K562 (cell line): ENCODE measurements at regions not wholly inside any gene's neighbourhood (a gene's known extent, or its start where the extent isn't known, plus 50 kb on each side); places are given as distances from the start of the nearest gene placed in this dataset.

Experiments used
- ARID2 ChIP-seq: fragments of 450-650 bp; IDR thresholded peaks from 2 replicates; pipeline ENCODE4 v1.6.1; 2017; ENCODE audit warnings: antibody characterized with exemption, mild to moderate bottlenecking
- ETV6 ChIP-seq, 3 experiments: fragments of 150-350 bp in 1 of 3; sonication (generic) in 1 of 3; formaldehyde crosslinking in 1 of 3; IDR thresholded peaks; 2 replicates each; pipeline versions ENCODE4 v1.6.1 to v1.8.0; 2014 to 2022; ENCODE audit warnings: borderline replicate concordance in 2 of 3, low read depth in 2 of 3, antibody characterized with exemption in 1 of 3, low read length in 1 of 3, mild to moderate bottlenecking in 1 of 3, missing genetic modification reagents in 1 of 3
- EZH2 ChIP-seq: IDR thresholded peaks from 2 replicates; pipeline ENCODE4 v1.6.1; 2012; ENCODE audit warnings: low read depth, mild to moderate bottlenecking, inconsistent platforms, low read length, borderline replicate concordance
- HES1 ChIP-seq: fragments of 450-650 bp; IDR thresholded peaks from 2 replicates; pipeline ENCODE4 v1.6.1; 2016; ENCODE audit warnings: low read depth, mild to moderate bottlenecking, moderate library complexity
- MCM7 ChIP-seq, 2 experiments: fragments of 450-650 bp; IDR thresholded peaks; 2 replicates each; pipeline ENCODE4 v1.6.1; 2016 to 2018
- MXD1 ChIP-seq: fragments of 250-450 bp; sonication (Bioruptor Pico); IDR thresholded peaks from 2 replicates; pipeline ENCODE4 v1.8.0; 2021; ENCODE audit warnings: borderline replicate concordance, mild to moderate bottlenecking, moderate library complexity; ENCODE audit not compliant: poor library complexity, severe bottlenecking
- NCOA2 ChIP-seq, 2 experiments: fragments of 450-650 bp; IDR thresholded peaks; 2 replicates each; pipeline ENCODE4 v1.6.1; 2018; ENCODE audit warnings: mild to moderate bottlenecking in 2 of 2, moderate library complexity in 1 of 2; ENCODE audit not compliant: partially characterized antibody in 2 of 2
- PTTG1 ChIP-seq: fragments of 450-650 bp; IDR thresholded peaks from 2 replicates; pipeline ENCODE4 v1.6.1; 2016; ENCODE audit warnings: low read depth, mild to moderate bottlenecking, missing genetic modification characterization, missing compliant biosample characterization
- RBM14 ChIP-seq: fragments of 200-400 bp; formaldehyde crosslinking; IDR thresholded peaks from 2 replicates; pipeline ENCODE4 v1.6.1; 2018; ENCODE audit warnings: low read depth, mild to moderate bottlenecking, low read length, moderate library complexity, borderline replicate concordance; ENCODE audit not compliant: insufficient read depth
- RBM25 ChIP-seq: fragments of 200-400 bp; formaldehyde crosslinking; IDR thresholded peaks from 2 replicates; pipeline ENCODE4 v1.6.1; 2018; ENCODE audit warnings: low read length, low read depth, moderate library complexity; ENCODE audit not compliant: severe bottlenecking
- SMAD4 ChIP-seq: fragments of 250-450 bp; sonication (Bioruptor Pico); conservative IDR thresholded peaks from 2 replicates; pipeline ENCODE4 v1.8.0; 2021; ENCODE audit warnings: inconsistent platforms, mild to moderate bottlenecking, moderate library complexity
- SMARCE1 ChIP-seq: fragments of 450-650 bp; IDR thresholded peaks from 2 replicates; pipeline ENCODE4 v1.7.1; 2016; ENCODE audit warnings: mild to moderate bottlenecking
- TGIF2 ChIP-seq: sonication (generic); formaldehyde crosslinking; IDR thresholded peaks from 2 replicates; pipeline ENCODE4 v1.8.1; 2022; ENCODE audit warnings: mild to moderate bottlenecking, missing genetic modification reagents, moderate library complexity
- THRA ChIP-seq: fragments of 450-650 bp; IDR thresholded peaks from 2 replicates; pipeline ENCODE4 v1.6.1; 2017; ENCODE audit warnings: mild to moderate bottlenecking, moderate library complexity
- TRIM28 ChIP-seq: fragments of 450-650 bp; IDR thresholded peaks from 2 replicates; pipeline ENCODE4 v1.6.1; 2017
- ZBTB7A ChIP-seq: IDR thresholded peaks from 2 replicates; pipeline ENCODE4 v1.6.1; 2011; ENCODE audit warnings: low read depth, mild to moderate bottlenecking, low read length, moderate library complexity, borderline replicate concordance; ENCODE audit not compliant: control insufficient read depth
- ZFPM2 ChIP-seq: fragments of 250-450 bp; sonication (Bioruptor Pico); IDR thresholded peaks from 2 replicates; pipeline ENCODE4 v1.5.1; 2022; ENCODE audit warnings: mild to moderate bottlenecking
- ZNF175 ChIP-seq: fragments of 200-800 bp; sonication (Bioruptor generic); IDR thresholded peaks from 2 replicates; pipeline ENCODE4 v1.6.1; 2016; ENCODE audit warnings: low read depth, mild to moderate bottlenecking, missing genetic modification characterization, missing compliant biosample characterization
- ZNF212 ChIP-seq: fragments of 450-650 bp; formaldehyde crosslinking; IDR thresholded peaks from 2 replicates; pipeline ENCODE4 v1.4.0; 2020; ENCODE audit warnings: mild to moderate bottlenecking
- ZNF253 ChIP-seq: fragments of 250-450 bp; sonication (Bioruptor Pico); conservative IDR thresholded peaks from 2 replicates; pipeline ENCODE4 v1.6.1; 2021; ENCODE audit warnings: mild to moderate bottlenecking
- TF ChIP-seq, protein P1 (sequence below): fragments of 250-450 bp; sonication (Bioruptor Pico); IDR thresholded peaks from 2 replicates; pipeline ENCODE4 v1.5.0; 2021; ENCODE audit warnings: mild to moderate bottlenecking, moderate library complexity
- TF ChIP-seq, protein P2 (sequence below): sonication (generic); formaldehyde crosslinking; IDR thresholded peaks from 2 replicates; pipeline ENCODE4 v1.8.0; 2022; ENCODE audit warnings: mild to moderate bottlenecking, low read depth, missing genetic modification reagents

DNA sequence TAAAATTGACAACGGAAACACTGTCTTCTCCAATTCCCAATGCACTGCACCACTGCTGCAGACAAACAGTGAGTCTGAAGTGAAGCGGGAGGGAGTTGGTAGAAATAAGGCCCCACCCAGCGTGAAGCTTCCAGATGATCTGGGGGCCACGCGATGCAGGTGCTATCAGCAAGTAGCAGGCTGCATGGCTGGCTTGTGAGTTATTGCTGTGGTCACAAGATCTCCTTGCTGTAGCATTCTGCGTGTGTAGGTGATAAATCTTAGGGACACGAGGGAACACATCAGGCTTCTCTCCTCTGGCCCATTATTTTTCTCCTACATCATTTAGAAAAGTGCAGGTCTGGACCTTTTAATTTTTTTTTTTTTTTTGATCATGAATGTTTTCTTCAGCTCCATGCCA, 407.6 kb downstream of the TMEM114 start (continued):
- TF ChIP-seq THRA (no peak), ZNF175 (CRISPR knock-in tag) (peak; percentile 54; the same call in 1 of the 2 replicates), NCOA2 (IDR thresholded peaks at IDR 0.05; ENCODE audit: partially characterized antibody in 2 of 2) (peak; percentile 78 to 85), TGIF2 (CRISPR knock-in tag) (no peak), ARID2 (no peak), RBM25 (no peak), HES1 (peak; percentile 100), ETV6 (IDR thresholded peaks at IDR 0.05; ENCODE audit: borderline replicate concordance in 1 of 2, low read depth in 2 of 2, low read length in 1 of 2) (peak in 1 of 2 experiments; percentile 70; a peak in 1 of 4 replicates), ETV6 (CRISPR knock-in tag; IDR thresholded peaks at IDR 0.05; ENCODE audit: borderline replicate concordance) (no peak), ZBTB7A (peak; percentile 67; the same call in 1 of the 2 replicates), SMARCE1 (peak; percentile 97), PTTG1 (no peak), ZNF212 (CRISPR knock-in tag) (no peak), TRIM28 (peak; percentile 68), MXD1 (CRISPR knock-in tag) (no peak), MCM7 (IDR thresholded peaks at IDR 0.05) (no peak), ZFPM2 (CRISPR knock-in tag) (no peak), SMAD4 (CRISPR knock-in tag) (peak; percentile 94), RBM14 (no peak), EZH2 (peak; percentile 55; the same call in 1 of the 2 replicates), ZNF253 (CRISPR knock-in tag) (no peak)
- TF ChIP-seq, protein P1, sequence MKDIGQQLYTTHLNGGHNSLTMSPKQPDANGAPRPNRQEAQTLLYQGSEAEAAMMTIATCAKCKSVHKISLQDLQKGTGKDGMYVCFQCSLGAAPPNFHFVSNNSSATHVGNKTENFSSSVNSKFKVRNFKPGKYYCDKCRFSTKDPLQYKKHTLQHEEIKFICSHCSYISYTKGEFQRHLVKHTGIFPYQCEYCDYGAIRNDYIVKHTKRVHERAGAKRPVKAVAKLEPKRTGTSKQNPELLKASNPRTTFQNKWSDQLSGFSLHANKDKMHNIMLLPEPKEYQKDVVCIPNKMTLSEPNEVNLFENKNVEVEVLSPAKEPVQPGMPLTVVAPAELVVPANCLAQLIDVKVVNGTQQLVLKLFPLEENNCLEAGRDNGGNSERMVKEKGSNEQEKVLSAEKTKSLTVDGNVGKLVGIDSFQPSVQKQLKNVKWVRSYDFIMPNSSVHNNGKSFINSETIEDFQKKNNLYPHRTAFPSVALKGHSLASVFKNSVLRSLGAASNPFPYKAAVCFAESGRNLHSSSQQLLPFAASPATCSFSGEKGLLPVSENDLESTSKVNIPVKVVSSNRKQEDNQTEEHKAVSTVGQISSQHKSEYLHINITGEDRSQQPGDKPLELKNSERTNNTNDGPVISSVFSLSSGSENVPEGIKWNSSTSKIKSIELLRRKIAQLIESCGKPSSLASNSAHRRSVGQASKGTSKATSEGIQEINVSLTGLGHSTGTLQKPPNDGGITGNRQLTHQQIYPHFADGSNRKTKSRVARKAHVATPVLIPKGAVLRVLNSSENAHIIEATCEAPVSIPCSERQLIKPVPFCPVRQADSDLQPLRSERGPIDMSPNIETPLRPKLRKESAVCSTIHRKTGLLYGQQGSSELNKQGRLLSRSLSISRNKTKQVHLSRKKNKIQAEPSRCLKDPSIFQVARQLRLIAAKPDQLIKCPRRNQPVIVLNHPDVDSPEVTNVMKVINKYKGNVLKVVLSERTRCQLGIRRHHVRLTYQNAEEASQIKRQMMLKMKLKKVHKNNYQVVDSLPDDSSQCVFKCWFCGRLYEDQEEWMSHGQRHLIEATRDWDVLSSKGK (CRISPR knock-in tag), result no peak
- TF ChIP-seq, protein P2, sequence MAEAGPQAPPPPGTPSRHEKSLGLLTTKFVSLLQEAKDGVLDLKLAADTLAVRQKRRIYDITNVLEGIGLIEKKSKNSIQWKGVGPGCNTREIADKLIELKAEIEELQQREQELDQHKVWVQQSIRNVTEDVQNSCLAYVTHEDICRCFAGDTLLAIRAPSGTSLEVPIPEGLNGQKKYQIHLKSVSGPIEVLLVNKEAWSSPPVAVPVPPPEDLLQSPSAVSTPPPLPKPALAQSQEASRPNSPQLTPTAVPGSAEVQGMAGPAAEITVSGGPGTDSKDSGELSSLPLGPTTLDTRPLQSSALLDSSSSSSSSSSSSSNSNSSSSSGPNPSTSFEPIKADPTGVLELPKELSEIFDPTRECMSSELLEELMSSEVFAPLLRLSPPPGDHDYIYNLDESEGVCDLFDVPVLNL (CRISPR knock-in tag), result no peak
